GM23338 (cell line): ENCODE measurements at regions not wholly inside any gene's neighbourhood (a gene's known extent, or its start where the extent isn't known, plus 50 kb on each side); places are given as distances from the start of the nearest gene placed in this dataset.

ENCODE experiments used
- CREB1 ChIP-seq: fragments of 250-450 bp; sonication (Bioruptor Pico); IDR thresholded peaks from 2 replicates; pipeline ENCODE4 v1.5.0; 2020; ENCODE audit warnings: low read depth, mild to moderate bottlenecking, moderate library complexity
- JUNB ChIP-seq: IDR thresholded peaks from one replicate; pipeline ENCODE4 v1.6.1; 2016; ENCODE audit warnings: antibody characterized with exemption; ENCODE audit not compliant: unreplicated experiment
- POLR2AphosphoS5 ChIP-seq: IDR thresholded peaks from 2 replicates; pipeline ENCODE4 v1.6.1; 2016; ENCODE audit warnings: antibody characterized with exemption, low read depth
- TF ChIP-seq, protein P1 (sequence below), 2 experiments: fragments of 200-600 bp in 1 of 2; sonication (generic) in 1 of 2; conservative IDR thresholded peaks; 2 replicates each; pipeline versions ENCODE4 v1.5.1 to v1.6.1; 2016 to 2017; ENCODE audit warnings: antibody characterized with exemption in 2 of 2, low read depth in 2 of 2, mild to moderate bottlenecking in 2 of 2, moderate library complexity in 1 of 2
- TF ChIP-seq, protein P2 (sequence below): IDR thresholded peaks from one replicate; pipeline ENCODE4 v1.6.1; 2018; ENCODE audit warnings: antibody characterized with exemption; ENCODE audit not compliant: unreplicated experiment

DNA sequence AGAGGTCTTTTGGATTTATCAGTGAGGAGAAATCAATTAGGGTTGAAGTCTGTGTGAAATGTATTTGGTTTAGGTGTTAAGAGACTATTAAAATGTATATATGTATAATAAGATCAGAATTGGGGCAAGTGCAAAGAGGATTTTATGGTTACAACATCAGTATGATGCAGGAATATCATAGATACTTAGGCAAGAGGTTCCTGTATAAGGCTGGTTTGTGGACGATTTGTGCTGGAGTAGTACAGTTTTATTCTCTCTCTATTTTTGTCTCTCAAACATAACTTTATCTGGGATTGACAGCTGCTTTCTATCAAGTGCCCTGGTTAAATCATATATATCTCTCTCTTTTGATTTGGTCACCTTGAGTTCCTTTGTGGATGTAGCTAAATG lies 142.5 kb downstream of the CTH start:
- TF ChIP-seq, protein P1, sequence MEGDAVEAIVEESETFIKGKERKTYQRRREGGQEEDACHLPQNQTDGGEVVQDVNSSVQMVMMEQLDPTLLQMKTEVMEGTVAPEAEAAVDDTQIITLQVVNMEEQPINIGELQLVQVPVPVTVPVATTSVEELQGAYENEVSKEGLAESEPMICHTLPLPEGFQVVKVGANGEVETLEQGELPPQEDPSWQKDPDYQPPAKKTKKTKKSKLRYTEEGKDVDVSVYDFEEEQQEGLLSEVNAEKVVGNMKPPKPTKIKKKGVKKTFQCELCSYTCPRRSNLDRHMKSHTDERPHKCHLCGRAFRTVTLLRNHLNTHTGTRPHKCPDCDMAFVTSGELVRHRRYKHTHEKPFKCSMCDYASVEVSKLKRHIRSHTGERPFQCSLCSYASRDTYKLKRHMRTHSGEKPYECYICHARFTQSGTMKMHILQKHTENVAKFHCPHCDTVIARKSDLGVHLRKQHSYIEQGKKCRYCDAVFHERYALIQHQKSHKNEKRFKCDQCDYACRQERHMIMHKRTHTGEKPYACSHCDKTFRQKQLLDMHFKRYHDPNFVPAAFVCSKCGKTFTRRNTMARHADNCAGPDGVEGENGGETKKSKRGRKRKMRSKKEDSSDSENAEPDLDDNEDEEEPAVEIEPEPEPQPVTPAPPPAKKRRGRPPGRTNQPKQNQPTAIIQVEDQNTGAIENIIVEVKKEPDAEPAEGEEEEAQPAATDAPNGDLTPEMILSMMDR (conservative IDR thresholded peaks at IDR 0.05; ENCODE audit: low read depth in 2 of 2), result no peak
- TF ChIP-seq, protein P2, sequence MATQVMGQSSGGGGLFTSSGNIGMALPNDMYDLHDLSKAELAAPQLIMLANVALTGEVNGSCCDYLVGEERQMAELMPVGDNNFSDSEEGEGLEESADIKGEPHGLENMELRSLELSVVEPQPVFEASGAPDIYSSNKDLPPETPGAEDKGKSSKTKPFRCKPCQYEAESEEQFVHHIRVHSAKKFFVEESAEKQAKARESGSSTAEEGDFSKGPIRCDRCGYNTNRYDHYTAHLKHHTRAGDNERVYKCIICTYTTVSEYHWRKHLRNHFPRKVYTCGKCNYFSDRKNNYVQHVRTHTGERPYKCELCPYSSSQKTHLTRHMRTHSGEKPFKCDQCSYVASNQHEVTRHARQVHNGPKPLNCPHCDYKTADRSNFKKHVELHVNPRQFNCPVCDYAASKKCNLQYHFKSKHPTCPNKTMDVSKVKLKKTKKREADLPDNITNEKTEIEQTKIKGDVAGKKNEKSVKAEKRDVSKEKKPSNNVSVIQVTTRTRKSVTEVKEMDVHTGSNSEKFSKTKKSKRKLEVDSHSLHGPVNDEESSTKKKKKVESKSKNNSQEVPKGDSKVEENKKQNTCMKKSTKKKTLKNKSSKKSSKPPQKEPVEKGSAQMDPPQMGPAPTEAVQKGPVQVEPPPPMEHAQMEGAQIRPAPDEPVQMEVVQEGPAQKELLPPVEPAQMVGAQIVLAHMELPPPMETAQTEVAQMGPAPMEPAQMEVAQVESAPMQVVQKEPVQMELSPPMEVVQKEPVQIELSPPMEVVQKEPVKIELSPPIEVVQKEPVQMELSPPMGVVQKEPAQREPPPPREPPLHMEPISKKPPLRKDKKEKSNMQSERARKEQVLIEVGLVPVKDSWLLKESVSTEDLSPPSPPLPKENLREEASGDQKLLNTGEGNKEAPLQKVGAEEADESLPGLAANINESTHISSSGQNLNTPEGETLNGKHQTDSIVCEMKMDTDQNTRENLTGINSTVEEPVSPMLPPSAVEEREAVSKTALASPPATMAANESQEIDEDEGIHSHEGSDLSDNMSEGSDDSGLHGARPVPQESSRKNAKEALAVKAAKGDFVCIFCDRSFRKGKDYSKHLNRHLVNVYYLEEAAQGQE, result no peak
- no peak for TF ChIP-seq JUNB
- no peak for TF ChIP-seq POLR2AphosphoS5
- TF ChIP-seq CREB1, result no peak
